ENCODE measurements at regions not wholly inside any gene's neighbourhood (a gene's known extent, or its start where the extent isn't known, plus 50 kb on each side); places are given as distances from the start of the nearest gene placed in this dataset.

DNA sequence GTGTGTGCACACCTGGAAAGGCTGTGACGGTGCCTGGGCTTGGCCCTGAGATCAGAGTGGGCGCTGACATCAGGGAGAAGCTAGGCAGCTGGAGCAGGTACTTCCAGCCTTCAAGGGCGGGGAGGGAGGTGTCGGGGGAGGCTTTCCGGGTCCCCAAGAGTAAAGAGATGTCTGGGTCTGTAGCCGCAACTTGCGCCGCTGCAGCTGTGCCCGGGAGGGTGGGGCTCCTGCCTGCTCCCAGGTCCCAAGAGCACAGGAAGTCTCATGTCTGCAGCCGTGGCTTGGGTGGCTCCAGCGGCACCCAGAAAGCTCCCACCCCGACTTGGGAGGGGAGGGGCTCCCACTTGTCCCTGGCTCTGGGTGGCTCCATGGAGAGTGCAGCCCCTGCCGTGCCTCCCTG is 103.2 kb upstream of the BNIP2 start:
- WGBS (ENCODE audit: insufficient coverage): 92% methylated on average over 13 of the region's 13 CpGs
- Histone ChIP-seq H3K9me3 (replicated peaks in 1 of 2; ENCODE audit: control insufficient read depth in 1 of 2, insufficient read depth in 1 of 2, low read length in 2 of 2) (no peaks in the 10 kb centered on the region), H3K79me2 (ENCODE audit: insufficient read depth, low read length) (no peaks in the 10 kb centered on the region), H3K4me2 (replicated peaks; ENCODE audit: extremely low read depth, low read length, poor library complexity, severe bottlenecking) (no peak overlapping the region), H4K20me1 (ENCODE audit: insufficient read depth, low read length) (no peaks in the 10 kb centered on the region), H3K27me3 (ENCODE audit: control insufficient read depth in 2 of 2, insufficient read depth in 2 of 2, low read length in 2 of 2) (no peaks in the 10 kb centered on the region), H2AFZ (ENCODE audit: insufficient read depth, low read depth, low read length, poor library complexity, severe bottlenecking) (no peak overlapping the region), H3K36me3 (replicated peaks in 1 of 2; ENCODE audit: control insufficient read depth in 1 of 2, insufficient read depth in 2 of 2, low read length in 2 of 2) (no peaks in the 10 kb centered on the region), H3K4me1 (ENCODE audit: control insufficient read depth in 1 of 2, insufficient read depth in 2 of 2, low read length in 2 of 2) (no peaks in the 10 kb centered on the region), H3K4me3 (replicated peaks in 1 of 3; ENCODE audit: low read depth in 2 of 3, low read length in 3 of 3) (no peak overlapping the region), H3K9ac (ENCODE audit: insufficient read depth, low read length, poor library complexity, severe bottlenecking) (no peak overlapping the region), H3K27ac (ENCODE audit: low read depth in 1 of 2, low read length in 2 of 2) (no peak overlapping the region)
- Mint-ChIP-seq H3K27me3 (ENCODE audit: low read depth in 3 of 3) (peaks cover 4 to 14% (median 7%) of the 10 kb centered on the region in 3 donors), H3K27ac (no peak overlapping the region), H3K4me1 (no peaks in the 10 kb centered on the region), H3K4me3 (no peak overlapping the region), H3K9me3 (peaks cover 0 to 2% (median 0%) of the 10 kb centered on the region in 7 donors), H3K36me3 (no peaks in the 10 kb centered on the region)
- no peak for DNase-seq
- TF ChIP-seq, protein P1, sequence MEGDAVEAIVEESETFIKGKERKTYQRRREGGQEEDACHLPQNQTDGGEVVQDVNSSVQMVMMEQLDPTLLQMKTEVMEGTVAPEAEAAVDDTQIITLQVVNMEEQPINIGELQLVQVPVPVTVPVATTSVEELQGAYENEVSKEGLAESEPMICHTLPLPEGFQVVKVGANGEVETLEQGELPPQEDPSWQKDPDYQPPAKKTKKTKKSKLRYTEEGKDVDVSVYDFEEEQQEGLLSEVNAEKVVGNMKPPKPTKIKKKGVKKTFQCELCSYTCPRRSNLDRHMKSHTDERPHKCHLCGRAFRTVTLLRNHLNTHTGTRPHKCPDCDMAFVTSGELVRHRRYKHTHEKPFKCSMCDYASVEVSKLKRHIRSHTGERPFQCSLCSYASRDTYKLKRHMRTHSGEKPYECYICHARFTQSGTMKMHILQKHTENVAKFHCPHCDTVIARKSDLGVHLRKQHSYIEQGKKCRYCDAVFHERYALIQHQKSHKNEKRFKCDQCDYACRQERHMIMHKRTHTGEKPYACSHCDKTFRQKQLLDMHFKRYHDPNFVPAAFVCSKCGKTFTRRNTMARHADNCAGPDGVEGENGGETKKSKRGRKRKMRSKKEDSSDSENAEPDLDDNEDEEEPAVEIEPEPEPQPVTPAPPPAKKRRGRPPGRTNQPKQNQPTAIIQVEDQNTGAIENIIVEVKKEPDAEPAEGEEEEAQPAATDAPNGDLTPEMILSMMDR (IDR thresholded peaks at IDR 0.05): no peak
- intact Hi-C loops (cut with micrococcal nuclease): no loop called here

DNA sequence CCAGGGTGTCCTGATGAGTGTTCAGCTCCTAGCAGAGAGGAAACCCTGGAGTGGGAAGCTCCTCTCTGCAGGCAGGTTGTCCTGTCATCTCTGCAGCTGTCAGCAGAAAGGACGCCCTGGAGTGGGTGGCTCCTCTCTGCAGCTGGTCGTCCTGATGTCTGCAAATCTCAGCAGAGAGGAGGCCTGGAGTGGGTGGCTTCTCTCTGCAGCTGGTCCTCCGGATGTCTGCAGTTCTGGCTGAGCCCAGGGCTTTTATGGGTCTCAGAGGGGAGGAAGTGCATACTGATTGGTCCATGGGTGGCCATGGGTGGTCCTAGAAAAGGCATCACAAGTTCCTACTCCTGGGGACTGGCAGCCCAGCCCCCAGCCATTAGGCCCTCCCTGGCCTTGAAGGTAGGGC is 102.6 kb upstream of the BNIP2 start:
- Mint-ChIP-seq H3K4me3 (no peak overlapping the region), H3K27me3 (ENCODE audit: low read depth in 3 of 3) (peaks cover 6 to 14% (median 10%) of the 10 kb centered on the region in 3 donors), H3K9me3 (peaks cover 0 to 2% (median 0%) of the 10 kb centered on the region in 7 donors), H3K4me1 (no peaks in the 10 kb centered on the region), H3K27ac (no peak overlapping the region), H3K36me3 (no peaks in the 10 kb centered on the region)
- Histone ChIP-seq H3K4me2 (replicated peaks; ENCODE audit: extremely low read depth, low read length, poor library complexity, severe bottlenecking) (no peak overlapping the region), H3K27ac (ENCODE audit: low read depth in 1 of 2, low read length in 2 of 2) (no peak overlapping the region), H3K27me3 (ENCODE audit: control insufficient read depth in 2 of 2, insufficient read depth in 2 of 2, low read length in 2 of 2) (no peaks in the 10 kb centered on the region), H3K4me3 (replicated peaks in 1 of 3; ENCODE audit: low read depth in 2 of 3, low read length in 3 of 3) (no peak overlapping the region), H3K36me3 (replicated peaks in 1 of 2; ENCODE audit: control insufficient read depth in 1 of 2, insufficient read depth in 2 of 2, low read length in 2 of 2) (no peaks in the 10 kb centered on the region), H3K9me3 (replicated peaks in 1 of 2; ENCODE audit: control insufficient read depth in 1 of 2, insufficient read depth in 1 of 2, low read length in 2 of 2) (no peaks in the 10 kb centered on the region), H3K4me1 (ENCODE audit: control insufficient read depth in 1 of 2, insufficient read depth in 2 of 2, low read length in 2 of 2) (no peaks in the 10 kb centered on the region), H3K9ac (ENCODE audit: insufficient read depth, low read length, poor library complexity, severe bottlenecking) (no peak overlapping the region), H4K20me1 (ENCODE audit: insufficient read depth, low read length) (no peaks in the 10 kb centered on the region), H3K79me2 (ENCODE audit: insufficient read depth, low read length) (no peaks in the 10 kb centered on the region), H2AFZ (ENCODE audit: insufficient read depth, low read depth, low read length, poor library complexity, severe bottlenecking) (no peak overlapping the region)
- DNase-seq: no peak
- 78% methylated on average over 3 of the region's 3 CpGs for WGBS (ENCODE audit: insufficient coverage)
- TF ChIP-seq, protein P1 (IDR thresholded peaks at IDR 0.05): no peak
- intact Hi-C loops (cut with micrococcal nuclease): no loop called here
